VCaP (cell line): ENCODE measurements at regions not wholly inside any gene's neighbourhood (a gene's known extent, or its start where the extent isn't known, plus 50 kb on each side); places are given as distances from the start of the nearest gene placed in this dataset.

Source experiments
- H3K27ac ChIP-seq: fragments of 450-650 bp; 2 replicates; pipeline ENCODE4 v1.5.1; 2017
- CTCF ChIP-seq: fragments of 450-650 bp; conservative IDR thresholded peaks from 2 replicates; pipeline ENCODE4 v1.5.1; 2017; ENCODE audit warnings: mild to moderate bottlenecking, moderate library complexity

DNA sequence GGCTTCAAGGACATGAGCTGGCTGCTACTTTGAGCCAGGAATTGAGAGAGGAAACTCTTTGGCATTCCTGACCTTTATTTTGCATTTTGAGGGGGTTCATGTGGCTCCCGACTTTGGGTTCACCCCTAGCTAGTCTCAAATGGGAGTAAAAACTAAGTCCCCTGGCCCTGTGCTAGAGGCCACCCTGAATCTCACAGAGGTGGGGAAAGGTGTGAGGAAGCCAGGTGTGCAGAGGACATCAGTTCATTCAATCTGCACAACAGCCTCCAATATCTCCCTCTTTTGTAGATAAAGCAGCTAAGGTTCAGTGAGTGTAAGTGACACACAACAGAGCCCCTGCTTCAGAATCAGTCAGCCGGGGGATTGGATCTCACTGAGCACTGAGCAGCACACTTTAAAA, 325.7 kb downstream of the DCDC2C start:
- H3K27ac ChIP-seq = no peak overlapping the region
- TF ChIP-seq CTCF = no peak

DNA sequence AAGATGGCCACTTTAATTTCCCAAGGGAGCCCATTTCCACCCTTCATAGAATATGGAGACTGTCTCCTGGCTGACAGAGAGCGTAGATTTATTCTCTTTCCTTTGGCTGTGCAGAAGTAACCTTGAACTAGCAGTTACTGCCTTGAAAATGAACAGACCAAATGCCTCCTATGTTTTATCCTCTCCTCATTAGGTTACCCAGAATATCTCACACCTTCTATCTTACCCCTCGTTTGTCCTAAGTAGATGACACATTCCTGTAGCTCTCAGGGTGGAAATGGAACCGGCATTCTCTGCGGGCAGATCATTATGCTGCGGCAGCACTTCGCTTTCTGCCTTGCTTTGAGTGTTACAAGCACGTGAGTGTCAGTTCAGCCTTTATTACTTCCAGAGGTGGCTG, 336.5 kb downstream of the DCDC2C start:
- TF ChIP-seq CTCF = no peak
- H3K27ac ChIP-seq = no peak overlapping the region

DNA sequence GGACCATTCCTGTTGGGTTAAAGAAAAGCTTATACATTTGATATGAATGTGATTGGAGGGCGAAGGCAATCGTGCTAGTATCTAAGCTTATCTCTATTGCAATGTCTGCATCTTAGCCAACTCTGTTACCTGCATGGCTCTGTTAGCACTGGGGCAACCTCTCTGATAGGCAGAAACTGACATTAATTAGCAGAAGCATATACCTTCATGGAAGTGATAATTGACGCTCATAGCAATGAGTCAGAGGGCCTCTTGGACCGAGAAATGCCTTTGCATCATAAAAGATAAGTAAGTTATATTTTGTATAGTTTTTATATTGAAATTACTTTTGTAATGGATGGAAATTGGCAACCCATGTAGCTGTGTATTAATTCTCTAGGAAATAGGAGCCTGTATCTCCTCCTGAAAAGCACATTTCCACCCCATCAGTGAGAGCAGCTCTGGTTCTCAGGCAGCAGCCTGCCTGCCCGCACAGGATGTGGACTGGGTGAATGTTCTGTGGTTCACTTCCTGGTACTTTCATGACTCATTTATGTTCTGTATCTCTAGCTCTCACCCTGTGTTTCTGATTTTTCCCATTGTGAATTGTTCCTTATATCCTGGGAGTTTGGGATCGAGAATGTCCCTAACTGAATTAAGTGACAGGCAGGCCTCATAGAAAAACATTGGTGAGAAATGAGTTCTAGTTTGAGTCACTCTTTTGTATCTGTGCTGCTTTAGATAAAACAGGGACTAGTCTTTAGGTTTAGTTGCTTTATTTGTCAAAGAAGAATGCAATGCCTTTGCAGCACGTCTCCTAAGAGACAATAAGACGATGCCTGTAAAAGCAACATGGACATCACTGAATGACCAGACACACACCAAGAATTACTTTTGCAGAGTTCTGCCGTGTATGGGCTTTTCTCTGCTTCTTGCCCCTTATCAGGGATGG, 344.9 kb downstream of the DCDC2C start:
- TF ChIP-seq CTCF = no peak
- H3K27ac ChIP-seq = no peak overlapping the region

DNA sequence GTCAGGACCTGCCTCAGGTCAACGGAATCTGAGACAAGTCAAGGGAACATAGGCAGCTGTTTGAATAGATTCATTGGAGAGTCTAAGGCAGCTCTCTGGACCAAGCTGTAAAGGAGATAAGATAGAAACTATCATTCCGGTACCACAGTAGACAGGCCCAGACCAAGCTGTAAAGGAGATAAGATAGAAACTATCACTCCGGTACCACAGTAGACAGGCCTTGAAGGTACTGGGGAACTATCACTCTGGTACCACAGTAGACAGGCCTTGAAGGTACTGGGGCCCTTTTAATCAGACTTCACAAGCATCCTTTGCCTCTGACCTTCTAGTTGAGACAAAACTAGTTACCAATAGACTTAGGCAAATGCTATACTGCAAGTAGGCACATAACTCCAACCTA, 346.1 kb downstream of the DCDC2C start:
- H3K27ac ChIP-seq = no peak overlapping the region
- no peak for TF ChIP-seq CTCF

DNA sequence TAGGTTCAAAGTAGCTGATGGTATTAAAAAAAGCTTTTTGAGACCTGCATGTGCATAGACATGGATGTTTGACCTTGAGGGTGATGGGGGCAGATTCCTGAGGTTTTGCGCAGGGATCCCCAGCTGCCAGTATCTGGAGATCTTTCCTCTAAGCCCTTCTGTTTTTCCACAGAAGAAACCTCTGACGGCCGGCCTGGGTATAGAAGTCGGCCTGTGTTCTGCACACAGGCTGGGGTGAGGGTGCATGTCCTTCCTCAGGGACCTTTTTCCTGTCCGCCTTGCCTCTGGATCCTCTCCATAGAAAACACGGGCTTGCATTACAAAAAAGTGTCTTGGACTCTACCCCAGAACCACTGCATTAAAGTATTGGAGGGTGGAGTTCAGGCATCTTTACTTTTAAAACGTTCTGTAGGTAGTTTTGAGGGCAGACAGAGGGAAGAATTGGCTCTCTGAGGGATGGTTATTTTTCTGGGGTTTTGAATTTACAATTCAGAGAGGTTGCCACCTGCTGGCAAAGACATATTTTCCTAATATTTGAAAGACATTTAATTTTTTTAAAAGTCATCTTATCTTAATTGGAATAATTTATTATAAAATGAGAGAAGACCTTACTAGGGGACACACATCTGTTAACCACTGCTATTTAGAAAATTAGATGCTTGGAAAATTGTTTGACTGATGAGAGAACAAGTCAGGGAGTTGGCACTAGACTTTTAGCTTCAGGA, 350.6 kb downstream of the DCDC2C start:
- peak; percentile 71 for TF ChIP-seq CTCF
- H3K27ac ChIP-seq = no peak overlapping the region

- no peak overlapping the region for H3K27ac ChIP-seq
- TF ChIP-seq CTCF = no peak
Measured at GRCh38 chr2:4066217-4066616, 362.8 kb downstream of the DCDC2C start.

DNA sequence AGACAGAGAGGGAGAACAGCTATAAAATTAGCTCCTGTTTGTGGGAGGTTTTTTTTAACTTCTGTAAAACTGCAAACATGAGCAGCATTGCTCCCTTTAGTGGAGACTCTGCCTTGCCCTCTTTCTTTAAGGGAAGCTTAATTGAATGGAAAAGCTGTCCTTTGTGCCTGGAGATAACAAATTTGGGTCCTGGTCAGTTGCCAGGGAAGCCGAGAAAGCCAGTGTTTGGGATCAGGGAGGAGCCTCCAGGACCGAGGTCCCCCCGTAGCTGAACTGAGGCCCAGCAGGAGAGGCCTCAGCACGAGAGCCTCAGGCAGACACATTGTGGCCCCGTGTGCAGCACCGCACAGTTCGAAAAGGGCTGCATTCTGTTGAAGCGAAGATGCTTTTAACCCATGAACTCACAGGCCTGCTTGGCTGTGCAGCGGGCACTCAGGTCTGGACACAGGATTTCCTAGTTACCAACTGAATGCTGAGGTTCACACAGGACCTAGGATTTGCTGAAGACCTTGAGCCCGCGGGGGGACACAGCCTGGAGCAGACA, 369.7 kb downstream of the DCDC2C start:
- H3K27ac ChIP-seq = no peak overlapping the region
- no peak for TF ChIP-seq CTCF
